ENCODE measurements at regions not wholly inside any gene's neighbourhood (a gene's known extent, or its start where the extent isn't known, plus 50 kb on each side); places are given as distances from the start of the nearest gene placed in this dataset.

GRCh38 chr5:143676802-143677201 lies 135.2 kb upstream of the HMHB1 start:
- POLR2A ChIA-PET = no interaction called here
- no peak for TF ChIP-seq FOXK2 (IDR thresholded peaks at IDR 0.05)
- no peak for TF ChIP-seq HDGF (IDR thresholded peaks at IDR 0.05; ENCODE audit: borderline replicate concordance)
- DNase-seq (ENCODE audit: extremely low spot score) = no peak
- CTCF ChIA-PET = no interaction called here

- ChIA-PET CTCF (no interaction called here), POLR2A (interaction anchor here (0.9 kb wide), 1 partner anchor 711 kb away, joined by 3 read pairs; no protein-coding TSS in a partner anchor)
- no peak for DNase-seq (ENCODE audit: extremely low spot score)
- TF ChIP-seq FOXA1 (IDR thresholded peaks at IDR 0.05) (no peak), SUZ12 (IDR thresholded peaks at IDR 0.05) (no peak), ZNF384 (IDR thresholded peaks at IDR 0.05) (no peak), ELF4 (IDR thresholded peaks at IDR 0.05) (no peak), NFRKB (IDR thresholded peaks at IDR 0.05) (no peak), LEF1 (IDR thresholded peaks at IDR 0.05; ENCODE audit: borderline replicate concordance) (no peak), L3MBTL2 (conservative IDR thresholded peaks at IDR 0.05) (no peak), CTBP1 (IDR thresholded peaks at IDR 0.05; ENCODE audit: borderline replicate concordance) (no peak), PKNOX1 (IDR thresholded peaks at IDR 0.05) (no peak), BHLHE40 (IDR thresholded peaks at IDR 0.05; ENCODE audit: borderline replicate concordance) (no peak), FOXM1 (IDR thresholded peaks at IDR 0.05; ENCODE audit: borderline replicate concordance) (no peak), ARNT (IDR thresholded peaks at IDR 0.05) (no peak), SP1 (IDR thresholded peaks at IDR 0.05) (no peak), FOXK2 (IDR thresholded peaks at IDR 0.05) (no peak), HDGF (IDR thresholded peaks at IDR 0.05; ENCODE audit: borderline replicate concordance) (no peak), TARDBP (IDR thresholded peaks at IDR 0.05) (no peak)
Measured at GRCh38 chr5:143674469-143674786, 137.5 kb upstream of the HMHB1 start.

GRCh38 chr5:143673676-143674468 lies 138.1 kb upstream of the HMHB1 start:
- DNase-seq (ENCODE audit: extremely low spot score) = no peak
- POLR2A ChIA-PET = interaction anchor here (0.9 kb wide), 1 partner anchor 711 kb away, joined by 3 read pairs; no protein-coding TSS in a partner anchor
- TF ChIP-seq ELF4 (IDR thresholded peaks at IDR 0.05) = no peak
- TF ChIP-seq FOXA1 (IDR thresholded peaks at IDR 0.05) = no peak
- no peak for TF ChIP-seq BHLHE40 (IDR thresholded peaks at IDR 0.05; ENCODE audit: borderline replicate concordance)
- no peak for TF ChIP-seq SP1 (IDR thresholded peaks at IDR 0.05)
- CTCF ChIA-PET = no interaction called here

GRCh38 chr5:143672806-143673205 lies 139.2 kb upstream of the HMHB1 start:
- no peak for DNase-seq (ENCODE audit: extremely low spot score)
- TF ChIP-seq SP1 (IDR thresholded peaks at IDR 0.05) = no peak
- ChIA-PET POLR2A (no interaction called here), CTCF (no interaction called here)

GRCh38 chr5:143671674-143672569 lies 140.0 kb upstream of the HMHB1 start:
- ChIA-PET CTCF (no interaction called here), POLR2A (no interaction called here)
- TF ChIP-seq ELF4 (IDR thresholded peaks at IDR 0.05) = no peak
- no peak for TF ChIP-seq SUZ12 (IDR thresholded peaks at IDR 0.05)
- TF ChIP-seq FOXM1 (IDR thresholded peaks at IDR 0.05; ENCODE audit: borderline replicate concordance) = no peak
- no peak for TF ChIP-seq HDGF (IDR thresholded peaks at IDR 0.05; ENCODE audit: borderline replicate concordance)
- no peak for TF ChIP-seq L3MBTL2 (conservative IDR thresholded peaks at IDR 0.05)
- TF ChIP-seq CTBP1 (IDR thresholded peaks at IDR 0.05; ENCODE audit: borderline replicate concordance) = no peak
- TF ChIP-seq ARNT (IDR thresholded peaks at IDR 0.05) = no peak
- no peak for TF ChIP-seq FOXK2 (IDR thresholded peaks at IDR 0.05)
- no peak for DNase-seq (ENCODE audit: extremely low spot score)

GRCh38 chr5:143671021-143671420 lies 140.9 kb upstream of the HMHB1 start:
- CTCF ChIA-PET = no interaction called here
- no peak for TF ChIP-seq L3MBTL2 (conservative IDR thresholded peaks at IDR 0.05)
- TF ChIP-seq ELF4 (IDR thresholded peaks at IDR 0.05) = no peak
- TF ChIP-seq HDGF (IDR thresholded peaks at IDR 0.05; ENCODE audit: borderline replicate concordance) = no peak
- TF ChIP-seq BHLHE40 (IDR thresholded peaks at IDR 0.05; ENCODE audit: borderline replicate concordance) = no peak
- no peak for TF ChIP-seq CTBP1 (IDR thresholded peaks at IDR 0.05; ENCODE audit: borderline replicate concordance)
- no peak for TF ChIP-seq SUZ12 (IDR thresholded peaks at IDR 0.05)
- TF ChIP-seq LEF1 (IDR thresholded peaks at IDR 0.05; ENCODE audit: borderline replicate concordance) = no peak
- POLR2A ChIA-PET = no interaction called here
- no peak for DNase-seq (ENCODE audit: extremely low spot score)

GRCh38 chr5:143665866-143666265 lies 146.1 kb upstream of the HMHB1 start:
- POLR2A ChIA-PET = no interaction called here
- DNase-seq (ENCODE audit: extremely low spot score) = no peak
- CTCF ChIA-PET = no interaction called here
- TF ChIP-seq FOXA1 (IDR thresholded peaks at IDR 0.05) (no peak), SP1 (IDR thresholded peaks at IDR 0.05) (no peak), ARNT (IDR thresholded peaks at IDR 0.05) (no peak), NFRKB (IDR thresholded peaks at IDR 0.05) (no peak), TARDBP (IDR thresholded peaks at IDR 0.05) (no peak), ZNF384 (IDR thresholded peaks at IDR 0.05) (no peak), HDGF (IDR thresholded peaks at IDR 0.05; ENCODE audit: borderline replicate concordance) (no peak), L3MBTL2 (conservative IDR thresholded peaks at IDR 0.05) (no peak), FOXK2 (IDR thresholded peaks at IDR 0.05) (no peak), BHLHE40 (IDR thresholded peaks at IDR 0.05; ENCODE audit: borderline replicate concordance) (no peak), SUZ12 (IDR thresholded peaks at IDR 0.05) (no peak), FOXM1 (IDR thresholded peaks at IDR 0.05; ENCODE audit: borderline replicate concordance) (no peak)
